K562 (cell line): ENCODE measurements at regions not wholly inside any gene's neighbourhood (a gene's known extent, or its start where the extent isn't known, plus 50 kb on each side); places are given as distances from the start of the nearest gene placed in this dataset.

ENCODE experiments used
- ATAC-seq: fragments of 200-7000 bp; cut with Tn5 transposase; 3 replicates; pipeline ENCODE4 v1.9.1; 2020; ENCODE audit warnings: moderate library complexity
- BruUV-seq: library from RNA; stranded (reverse); fragments of 400-500 nt; replicated peaks from 2 replicates; lab custom pipeline; 2021; lab: Mats Ljungman, UMichigan
- CTCF ChIA-PET: fragments of 300-600 bp; formaldehyde crosslinking; extraction: SDS; loops from one replicate; lab custom pipeline; 2021; ENCODE audit warnings: low intra/inter-chr PET ratio; lab: Yijun Ruan, JAX
- POLR2A ChIA-PET: fragments of 300-600, 350-650 bp; sonication (Branson Sonifier 250); formaldehyde crosslinking; extraction: SDS; loops from one replicate; lab custom pipeline; 2021; ENCODE audit warnings: antibody characterized with exemption, inconsistent platforms; lab: Yijun Ruan, JAX
- DNase-seq, 4 experiments: peaks; one replicate each; pipeline versions ENCODE4 v3.0.0 to v3.0.0-alpha.2; 2011 to 2018; ENCODE audit warnings: low spot score in 3 of 4, mixed read lengths in 3 of 4; ENCODE audit errors: extremely low read depth in 1 of 4
- FAIRE-seq: peaks from 2 replicates; lab custom pipeline; 2011; peaks lifted over from hg19 to GRCh38; lab: Jason Lieb, UNC
- H2AFZ ChIP-seq: 2 replicates; pipeline ENCODE4 v1.6.0; 2011; ENCODE audit warnings: low read depth, low read length, control low read depth, inconsistent platforms
- H3K27ac ChIP-seq: fragments of 200-600 bp; 3 replicates; pipeline ENCODE4 v1.8.0; 2011; ENCODE audit warnings: low read depth, mild to moderate bottlenecking, control low read depth, inconsistent platforms, low read length, moderate library complexity, mixed read lengths; ENCODE audit errors: extremely low read depth
- H3K27me3 ChIP-seq, 2 experiments: fragments of 300-600 bp in 1 of 2; 2 replicates in 1 of 2; 3 replicates in 1 of 2; pipeline versions ENCODE4 v1.6.0 to v1.8.0; 2011; ENCODE audit warnings: inconsistent platforms in 2 of 2, low read length in 2 of 2, mild to moderate bottlenecking in 1 of 2, mixed read lengths in 1 of 2, moderate library complexity in 1 of 2; ENCODE audit not compliant: control insufficient read depth in 2 of 2, insufficient read depth in 2 of 2
- H3K36me3 ChIP-seq: fragments of 300-600 bp; 3 replicates; pipeline ENCODE4 v1.8.0; 2011; ENCODE audit warnings: mild to moderate bottlenecking, low read length, inconsistent platforms; ENCODE audit not compliant: control insufficient read depth, insufficient read depth
- H3K4me1 ChIP-seq, 2 experiments: fragments of 200-600 bp in 1 of 2; replicated peaks in 1 of 2; 2 replicates in 1 of 2; 3 replicates in 1 of 2; pipeline versions ENCODE4 v1.5.1 to v1.8.0; 2011; ENCODE audit warnings: inconsistent platforms in 2 of 2, low read length in 2 of 2, mild to moderate bottlenecking in 1 of 2, mixed read lengths in 1 of 2, moderate library complexity in 1 of 2; ENCODE audit not compliant: control insufficient read depth in 2 of 2, insufficient read depth in 2 of 2
- H3K4me2 ChIP-seq: 2 replicates; pipeline ENCODE4 v1.6.1; 2011; ENCODE audit warnings: low read length, control low read depth, inconsistent platforms, mixed read lengths; ENCODE audit not compliant: insufficient read depth
- H3K4me3 ChIP-seq: fragments of 200-600 bp; sonication (generic), shearing (Covaris generic); 2 replicates; pipeline ENCODE4 v1.5.1; 2016; ENCODE audit warnings: control low read depth, inconsistent platforms
- H3K79me2 ChIP-seq: fragments of 200-600 bp; 3 replicates; pipeline ENCODE4 v1.8.0; 2011; ENCODE audit warnings: low read length, inconsistent platforms; ENCODE audit not compliant: control insufficient read depth, insufficient read depth
- H3K9ac ChIP-seq, 2 experiments: 2 replicates each; pipeline versions ENCODE4 v1.6.0 to v1.6.1; 2011; ENCODE audit warnings: low read depth in 2 of 2, low read length in 2 of 2, control low read depth in 1 of 2, inconsistent platforms in 1 of 2, mild to moderate bottlenecking in 1 of 2, mixed read lengths in 1 of 2; ENCODE audit not compliant: insufficient read depth in 1 of 2
- H3K9me1 ChIP-seq: one replicate; pipeline ENCODE4 v1.6.0; 2011; ENCODE audit warnings: inconsistent platforms, mild to moderate bottlenecking, low read length, moderate library complexity; ENCODE audit not compliant: control insufficient read depth, insufficient read depth
- H3K9me3 ChIP-seq: replicated peaks from 2 replicates; pipeline ENCODE4 v1.5.1; 2011; ENCODE audit warnings: low read depth, low read length, inconsistent platforms; ENCODE audit not compliant: control insufficient read depth, insufficient read depth
- H4K20me1 ChIP-seq: replicated peaks from 2 replicates; pipeline ENCODE4 v1.6.1; 2011; ENCODE audit warnings: low read length, inconsistent platforms, mixed read lengths; ENCODE audit not compliant: control insufficient read depth, insufficient read depth
- CTCFL ChIP-seq: IDR thresholded peaks from 2 replicates; pipeline ENCODE4 v1.6.1; 2011; ENCODE audit warnings: borderline replicate concordance, low read depth, mild to moderate bottlenecking, moderate library complexity, low read length; ENCODE audit not compliant: insufficient read depth, poor library complexity, severe bottlenecking
- E2F4 ChIP-seq: sonication (generic); formaldehyde crosslinking; IDR thresholded peaks from 2 replicates; pipeline ENCODE4 v1.8.0; 2022; ENCODE audit warnings: mild to moderate bottlenecking, low read depth, missing genetic modification reagents
- NRF1 ChIP-seq, 2 experiments: fragments of 450-650 bp; IDR thresholded peaks in 1 of 2; conservative IDR thresholded peaks in 1 of 2; 2 replicates each; pipeline ENCODE4 v1.6.1; 2014; ENCODE audit warnings: mild to moderate bottlenecking in 2 of 2
- PHB2 ChIP-seq: fragments of 450-650 bp; IDR thresholded peaks from 2 replicates; pipeline ENCODE4 v1.6.1; 2017; ENCODE audit warnings: low read depth
- PKNOX1 ChIP-seq: fragments of 450-650 bp; IDR thresholded peaks from 2 replicates; pipeline ENCODE4 v1.6.1; 2016
- TFAP4 ChIP-seq: sonication (generic); formaldehyde crosslinking; IDR thresholded peaks from 2 replicates; pipeline ENCODE4 v1.8.0; 2022; ENCODE audit warnings: missing genetic modification reagents, mild to moderate bottlenecking, moderate library complexity, borderline replicate concordance
- ZFP30 ChIP-seq: fragments of 250-450 bp; sonication (Bioruptor Pico); IDR thresholded peaks from 2 replicates; pipeline ENCODE4 v1.8.0; 2022; ENCODE audit warnings: moderate library complexity, mild to moderate bottlenecking, inconsistent platforms, borderline replicate concordance
- ZFP91 ChIP-seq: sonication (generic); formaldehyde crosslinking; IDR thresholded peaks from 2 replicates; pipeline ENCODE4 v1.8.0; 2022; ENCODE audit warnings: mild to moderate bottlenecking, missing genetic modification reagents
- WGBS: fragments of 100-300 bp; shearing (Covaris generic); methylation state at CpG from one replicate; pipeline ENCODE4 v1.1.6; 2016; ENCODE audit warnings: low coverage, mixed read lengths; ENCODE audit not compliant: insufficient coverage; ENCODE audit errors: missing lambda C conversion rate; 5-methylcytosine and 5-hydroxymethylcytosine counted together
- in situ Hi-C: fragments of 300-500 bp; cut with MboI; formaldehyde crosslinking; loops from 4 replicates; pipeline ENCODE4 v1.15.0; 2018; ENCODE audit warnings: inconsistent platforms, mixed read lengths
- intact Hi-C: fragments of 100-400 bp; cut with micrococcal nuclease; formaldehyde crosslinking; loops from 2 replicates; pipeline ENCODE4 v1.14.2; 2022

GRCh38 chr18:79626905-79627749 lies 52.5 kb upstream of the CTDP1 start:
- no peak overlapping the region for H3K4me2 ChIP-seq
- BruUV-seq, result no TSS peak
- CTCF ChIA-PET, result no interaction called here

More at GRCh38 chr18:79626905-79627749, 52.5 kb upstream of the CTDP1 start:
- no peak overlapping the region for H2AFZ ChIP-seq
- TF ChIP-seq CTCFL, result peak; percentile 65
- TF ChIP-seq NRF1 (conservative IDR thresholded peaks at IDR 0.05 in 1 of 2, IDR thresholded peaks at IDR 0.05 in 1 of 2), result 0 out of 4 replicates have a peak, but pooled peaks of 1 of the 2 experiments have one; percentile 17
- TF ChIP-seq TFAP4 (CRISPR knock-in tag), result peak; percentile 21; the same call in 1 of the 2 replicates
- no peak for TF ChIP-seq PHB2
- no peak for TF ChIP-seq E2F4 (CRISPR knock-in tag)
- TF ChIP-seq PKNOX1, result peak; percentile 41; the same call in 1 of the 2 replicates
- TF ChIP-seq ZFP30 (CRISPR knock-in tag), result no peak
- TF ChIP-seq ZFP91 (CRISPR knock-in tag), result no peak
- TF ChIP-seq, all 486 proteins: peak for 4
- DNase-seq (no peak), FAIRE-seq (no peak), ATAC-seq (peak; percentile 72)
- Histone ChIP-seq H3K79me2 (no peaks in the 10 kb centered on the region), H3K27me3 (peaks cover 22 to 52% of the 10 kb centered on the region in 2 experiments; a peak in 4 of 5 replicates), H3K9me3 (no peaks in the 10 kb centered on the region), H3K27ac (no peak overlapping the region), H3K4me3 (no peak overlapping the region), H3K36me3 (no peaks in the 10 kb centered on the region), H3K4me1 (peaks cover 6 to 25% of the 10 kb centered on the region in 2 experiments; a peak in 3 of 5 replicates), H3K9me1 (no peaks in the 10 kb centered on the region), H4K20me1 (no peaks in the 10 kb centered on the region), H3K9ac (no peak overlapping the region)
- WGBS, result 7% methylated on average over 35 of the region's 45 CpGs
- POLR2A ChIA-PET, result interaction anchor here (1.0 kb wide), 1 partner anchor 13 kb away, joined by 5 read pairs; no protein-coding TSS in a partner anchor
- in situ Hi-C loops (loop anchor here (5.0 kb wide), 1 partner anchor 80 kb away; no protein-coding TSS in a partner anchor), intact Hi-C loops (loop anchor here (5.0 kb wide), 1 partner anchor 90 kb away; no protein-coding TSS in a partner anchor)
